ENCODE measurements at regions not wholly inside any gene's neighbourhood (a gene's known extent, or its start where the extent isn't known, plus 50 kb on each side); places are given as distances from the start of the nearest gene placed in this dataset.

GRCh38 chr4:95674521-95674981 is 125.8 kb upstream of the UNC5C start:
- in situ Hi-C loops (cut with HindIII; ENCODE audit: low sequenced_read_pairs), result no loop called here

- in situ Hi-C loops (cut with HindIII; ENCODE audit: low sequenced_read_pairs), result no loop called here
These were observed 124.0 kb upstream of the UNC5C start for GRCh38 chr4:95672811-95673210.

GRCh38 chr4:95660719-95661118 is 111.9 kb upstream of the UNC5C start:
- in situ Hi-C loops (cut with HindIII; ENCODE audit: low sequenced_read_pairs), result no loop called here

GRCh38 chr4:95651891-95652290 is 103.1 kb upstream of the UNC5C start:
- in situ Hi-C loops (cut with HindIII; ENCODE audit: low sequenced_read_pairs), result no loop called here

GRCh38 chr4:95644417-95644816 is 95.6 kb upstream of the UNC5C start:
- in situ Hi-C loops (cut with HindIII; ENCODE audit: low sequenced_read_pairs), result no loop called here

GRCh38 chr4:95643627-95644026 is 94.9 kb upstream of the UNC5C start:
- in situ Hi-C loops (cut with HindIII; ENCODE audit: low sequenced_read_pairs), result no loop called here

GRCh38 chr4:95641571-95641970 is 92.8 kb upstream of the UNC5C start:
- in situ Hi-C loops (cut with HindIII; ENCODE audit: low sequenced_read_pairs), result no loop called here

GRCh38 chr4:95640311-95640710 is 91.5 kb upstream of the UNC5C start:
- in situ Hi-C loops (cut with HindIII; ENCODE audit: low sequenced_read_pairs), result no loop called here

- in situ Hi-C loops (cut with HindIII; ENCODE audit: low sequenced_read_pairs), result no loop called here
These were observed 90.2 kb upstream of the UNC5C start for GRCh38 chr4:95638920-95639501.

GRCh38 chr4:95637043-95637600 is 88.3 kb upstream of the UNC5C start:
- in situ Hi-C loops (cut with HindIII; ENCODE audit: low sequenced_read_pairs), result no loop called here

GRCh38 chr4:95636061-95636460 is 87.3 kb upstream of the UNC5C start:
- in situ Hi-C loops (cut with HindIII; ENCODE audit: low sequenced_read_pairs), result no loop called here

- in situ Hi-C loops (cut with HindIII; ENCODE audit: low sequenced_read_pairs), result no loop called here
These were observed 78.9 kb upstream of the UNC5C start for GRCh38 chr4:95627709-95628108.

- in situ Hi-C loops (cut with HindIII; ENCODE audit: low sequenced_read_pairs), result no loop called here
These were observed 78.3 kb upstream of the UNC5C start for GRCh38 chr4:95627024-95627605.

- in situ Hi-C loops (cut with HindIII; ENCODE audit: low sequenced_read_pairs), result no loop called here
These were observed 76.2 kb upstream of the UNC5C start for GRCh38 chr4:95625020-95625419.

GRCh38 chr4:95619525-95620443 is 71.0 kb upstream of the UNC5C start:
- in situ Hi-C loops (cut with HindIII; ENCODE audit: low sequenced_read_pairs), result no loop called here

GRCh38 chr4:95614684-95615205 is 66.0 kb upstream of the UNC5C start:
- in situ Hi-C loops (cut with HindIII; ENCODE audit: low sequenced_read_pairs), result no loop called here

- in situ Hi-C loops (cut with HindIII; ENCODE audit: low sequenced_read_pairs), result no loop called here
These were observed 61.3 kb upstream of the UNC5C start for GRCh38 chr4:95610061-95610569.

GRCh38 chr4:95606739-95607138 is 58.0 kb upstream of the UNC5C start:
- in situ Hi-C loops (cut with HindIII; ENCODE audit: low sequenced_read_pairs), result no loop called here

GRCh38 chr4:95603393-95603792 is 54.6 kb upstream of the UNC5C start:
- in situ Hi-C loops (cut with HindIII; ENCODE audit: low sequenced_read_pairs), result no loop called here

GRCh38 chr4:95602872-95603271 is 54.1 kb upstream of the UNC5C start:
- in situ Hi-C loops (cut with HindIII; ENCODE audit: low sequenced_read_pairs), result no loop called here

- in situ Hi-C loops (cut with HindIII; ENCODE audit: low sequenced_read_pairs), result no loop called here
These were observed 52.6 kb upstream of the UNC5C start for GRCh38 chr4:95601356-95601755.

All from endothelial cell of hepatic sinusoid (primary cell).